ENCODE measurements at regions not wholly inside any gene's neighbourhood (a gene's known extent, or its start where the extent isn't known, plus 50 kb on each side); places are given as distances from the start of the nearest gene placed in this dataset.

DNA sequence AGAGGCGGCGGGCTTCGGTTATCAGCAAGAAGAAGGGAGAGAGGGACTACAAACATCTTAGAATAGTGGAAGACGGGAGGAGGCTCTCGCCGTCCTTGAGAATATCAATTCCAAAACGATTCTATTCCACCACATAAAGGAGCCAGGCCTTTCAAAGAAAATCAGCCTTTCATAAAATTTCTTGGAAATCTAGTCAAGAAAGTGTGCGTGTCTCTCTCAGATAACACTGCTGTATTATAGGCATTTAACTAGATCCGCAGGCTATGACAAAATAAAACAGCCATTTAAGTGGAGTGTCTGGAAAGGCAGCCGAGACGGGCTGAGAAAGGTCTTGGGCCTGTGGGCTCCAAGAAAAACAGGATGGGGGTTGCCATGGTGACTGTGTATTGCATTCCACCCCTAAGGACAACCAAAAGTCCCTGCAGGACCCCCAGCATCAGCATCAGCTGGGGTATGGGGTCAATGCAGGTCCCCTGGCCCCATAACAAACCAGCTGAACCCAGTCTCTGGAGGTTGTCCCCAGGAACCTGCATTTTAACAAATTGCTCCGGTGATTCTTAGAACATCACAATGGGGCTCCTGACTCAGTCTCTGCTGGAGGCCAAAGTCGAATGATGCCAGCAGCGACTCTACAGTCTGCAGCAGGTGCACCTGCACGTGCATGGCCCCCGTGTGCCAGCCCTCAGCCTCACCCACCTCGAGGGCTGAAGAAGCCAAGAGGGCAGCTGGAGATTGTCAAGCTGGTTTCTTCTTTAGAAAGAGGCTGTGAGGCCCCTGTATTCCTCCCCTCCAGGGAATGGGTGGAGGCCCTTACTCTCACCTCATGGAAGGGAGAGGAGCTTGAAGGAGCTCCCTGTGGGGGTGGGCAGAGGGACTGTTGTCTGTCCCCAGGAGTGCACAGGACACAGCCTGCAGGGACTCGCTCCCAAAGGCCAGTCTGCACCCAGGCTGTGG lies 287.4 kb downstream of the NPHP4 start:
- Histone ChIP-seq H3K4me3 (no peak overlapping the region), H3K27me3 (no peaks in the 10 kb centered on the region), H3K27ac (no peak overlapping the region), H3K9me3 (no peaks in the 10 kb centered on the region), H3K36me3 (ENCODE audit: low read depth, missing control alignments) (no peaks in the 10 kb centered on the region), H3K4me1 (peaks cover 8% of the 10 kb centered on the region)
- 39 to 60% methylated on average over 18 of the region's 18 CpGs for WGBS, 2 donors
- TF ChIP-seq, protein P1, sequence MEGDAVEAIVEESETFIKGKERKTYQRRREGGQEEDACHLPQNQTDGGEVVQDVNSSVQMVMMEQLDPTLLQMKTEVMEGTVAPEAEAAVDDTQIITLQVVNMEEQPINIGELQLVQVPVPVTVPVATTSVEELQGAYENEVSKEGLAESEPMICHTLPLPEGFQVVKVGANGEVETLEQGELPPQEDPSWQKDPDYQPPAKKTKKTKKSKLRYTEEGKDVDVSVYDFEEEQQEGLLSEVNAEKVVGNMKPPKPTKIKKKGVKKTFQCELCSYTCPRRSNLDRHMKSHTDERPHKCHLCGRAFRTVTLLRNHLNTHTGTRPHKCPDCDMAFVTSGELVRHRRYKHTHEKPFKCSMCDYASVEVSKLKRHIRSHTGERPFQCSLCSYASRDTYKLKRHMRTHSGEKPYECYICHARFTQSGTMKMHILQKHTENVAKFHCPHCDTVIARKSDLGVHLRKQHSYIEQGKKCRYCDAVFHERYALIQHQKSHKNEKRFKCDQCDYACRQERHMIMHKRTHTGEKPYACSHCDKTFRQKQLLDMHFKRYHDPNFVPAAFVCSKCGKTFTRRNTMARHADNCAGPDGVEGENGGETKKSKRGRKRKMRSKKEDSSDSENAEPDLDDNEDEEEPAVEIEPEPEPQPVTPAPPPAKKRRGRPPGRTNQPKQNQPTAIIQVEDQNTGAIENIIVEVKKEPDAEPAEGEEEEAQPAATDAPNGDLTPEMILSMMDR (IDR thresholded peaks at IDR 0.05), result no peak
- no peak for TF ChIP-seq POLR2A (IDR thresholded peaks at IDR 0.05)
- intact Hi-C loops (cut with DNase I; ENCODE audit: low total_unique reads), result no loop called here
- peak; percentile 38 for DNase-seq

DNA sequence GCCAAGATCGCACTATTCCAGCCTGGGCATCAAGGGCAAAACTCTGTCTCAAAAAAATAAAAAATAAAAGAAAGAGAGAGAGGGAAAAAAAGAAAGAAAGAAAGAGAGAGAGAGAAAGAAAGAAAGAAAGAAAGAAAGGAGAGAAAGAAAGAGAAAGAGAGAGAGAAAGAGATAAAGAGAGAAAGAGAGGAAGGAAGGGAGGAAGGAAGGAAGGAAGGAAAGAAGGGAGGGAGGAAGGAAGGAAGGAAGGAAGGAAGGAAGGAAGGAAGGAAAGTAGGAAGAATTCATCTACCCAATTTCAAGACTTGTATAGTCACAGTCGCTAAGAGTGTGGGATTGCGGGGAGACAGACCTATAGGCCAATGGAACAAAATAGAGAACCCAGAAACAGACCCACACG lies 290.6 kb downstream of the NPHP4 start:
- no peaks in the 10 kb centered on the region for H3K36me3 ChIP-seq (ENCODE audit: low read depth, missing control alignments)
- no peak overlapping the region for H3K27ac ChIP-seq
- no peaks in the 10 kb centered on the region for H3K9me3 ChIP-seq
- peaks cover 8% of the 10 kb centered on the region for H3K4me1 ChIP-seq
- no peaks in the 10 kb centered on the region for H3K27me3 ChIP-seq
- no peak for DNase-seq
- no peak for TF ChIP-seq POLR2A (IDR thresholded peaks at IDR 0.05)
- TF ChIP-seq, protein P1 (IDR thresholded peaks at IDR 0.05), result no peak
- intact Hi-C loops (cut with DNase I; ENCODE audit: low total_unique reads), result no loop called here
- 80 to 84% methylated on average over 4 of the region's 4 CpGs for WGBS, 2 donors
- H3K4me3 ChIP-seq, result no peak overlapping the region

DNA sequence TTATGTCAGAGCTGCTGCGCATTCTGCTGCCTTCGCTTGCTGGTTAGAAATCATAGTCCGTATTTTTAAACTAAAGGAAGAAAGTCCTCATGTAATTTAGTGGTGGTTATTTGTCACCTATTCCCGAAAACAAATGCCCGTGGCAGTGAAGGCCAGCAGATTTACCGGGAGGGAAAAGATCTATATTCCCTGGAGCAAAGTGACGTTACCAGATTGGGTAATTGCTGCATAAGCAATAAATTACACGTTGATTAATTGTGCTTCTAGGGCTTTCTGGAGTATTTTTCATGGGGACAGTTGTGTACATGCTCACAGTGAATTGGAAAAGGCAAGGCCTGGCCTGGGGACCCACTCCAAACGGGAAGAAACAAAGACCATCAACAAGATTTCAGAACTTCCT lies 298.7 kb downstream of the NPHP4 start:
- WGBS, 2 donors, result 80 to 83% methylated on average over 9 of the region's 9 CpGs
- no peaks in the 10 kb centered on the region for H3K4me1 ChIP-seq
- no peak for DNase-seq
- no peak overlapping the region for H3K27ac ChIP-seq
- H3K4me3 ChIP-seq, result no peak overlapping the region
- H3K9me3 ChIP-seq, result no peaks in the 10 kb centered on the region
- no peaks in the 10 kb centered on the region for H3K36me3 ChIP-seq (ENCODE audit: low read depth, missing control alignments)
- no peaks in the 10 kb centered on the region for H3K27me3 ChIP-seq
- TF ChIP-seq, protein P1 (IDR thresholded peaks at IDR 0.05), result no peak
- no peak for TF ChIP-seq POLR2A (IDR thresholded peaks at IDR 0.05)
- intact Hi-C loops (cut with DNase I; ENCODE audit: low total_unique reads), result no loop called here

DNA sequence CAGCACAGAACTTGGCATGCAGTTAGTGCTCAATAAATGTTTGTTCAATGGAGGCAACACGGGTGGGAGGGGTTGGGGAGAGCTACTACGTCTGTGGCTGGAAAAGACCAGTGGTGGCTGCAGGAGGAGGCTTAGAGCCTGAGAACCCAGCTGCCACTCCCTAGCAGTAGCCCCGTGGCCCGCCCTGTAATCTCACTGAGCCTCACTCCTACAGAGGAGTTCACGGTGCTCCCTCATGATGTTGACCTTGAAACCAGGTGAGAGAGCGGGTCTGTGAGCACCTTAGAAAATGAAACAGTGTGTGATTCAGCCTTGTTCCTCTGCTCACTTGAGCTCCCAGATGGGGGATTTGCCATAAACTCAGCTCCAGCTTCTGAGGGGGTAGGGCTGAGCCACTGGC lies 299.6 kb downstream of the NPHP4 start:
- no peaks in the 10 kb centered on the region for H3K4me1 ChIP-seq
- no peaks in the 10 kb centered on the region for H3K27me3 ChIP-seq
- 44 to 46% methylated on average over 2 to 6 of the region's 6 CpGs for WGBS, 2 donors
- no peak for DNase-seq
- H3K9me3 ChIP-seq, result no peaks in the 10 kb centered on the region
- H3K36me3 ChIP-seq (ENCODE audit: low read depth, missing control alignments), result no peaks in the 10 kb centered on the region
- intact Hi-C loops (cut with DNase I; ENCODE audit: low total_unique reads), result no loop called here
- no peak overlapping the region for H3K27ac ChIP-seq
- H3K4me3 ChIP-seq, result no peak overlapping the region
- no peak for TF ChIP-seq POLR2A (IDR thresholded peaks at IDR 0.05)

DNA sequence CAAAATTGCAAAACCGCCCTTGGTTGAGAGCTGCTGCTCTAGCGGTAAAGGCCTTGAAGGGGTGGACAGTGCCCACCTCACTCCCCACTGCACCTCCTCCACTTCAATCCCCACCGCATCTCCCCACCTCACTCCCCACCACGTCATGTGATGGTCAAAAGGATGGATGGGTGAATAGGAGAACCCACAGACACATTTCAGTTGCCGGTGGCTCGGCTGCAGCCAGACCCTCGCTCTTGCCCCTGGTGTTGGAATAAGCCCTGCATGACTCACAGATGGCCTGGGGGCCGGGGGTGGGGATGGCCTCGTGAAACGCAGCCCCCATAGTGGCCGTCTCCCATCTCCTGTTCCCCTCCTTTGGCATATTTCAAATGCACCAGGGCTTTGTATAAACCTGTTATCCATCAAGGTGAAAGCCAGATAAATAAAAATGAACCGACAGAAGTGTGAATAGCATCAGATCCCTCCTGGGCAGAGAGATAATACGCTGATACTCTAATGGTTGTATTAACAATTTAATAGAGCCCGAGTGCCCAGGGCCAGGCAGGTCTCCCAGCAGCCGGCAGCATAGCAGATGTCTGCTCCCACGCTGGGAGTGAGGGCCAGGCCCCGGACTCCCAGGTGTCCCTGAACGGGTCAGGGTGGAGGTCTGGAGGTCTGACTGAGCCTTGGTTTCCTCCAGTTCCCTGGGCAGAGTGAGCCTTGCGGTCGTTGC lies 300.3 kb downstream of the NPHP4 start:
- Histone ChIP-seq H3K4me1 (no peaks in the 10 kb centered on the region), H3K4me3 (no peak overlapping the region), H3K36me3 (ENCODE audit: low read depth, missing control alignments) (no peaks in the 10 kb centered on the region), H3K27ac (no peak overlapping the region), H3K27me3 (no peaks in the 10 kb centered on the region), H3K9me3 (no peaks in the 10 kb centered on the region)
- no peak for DNase-seq
- intact Hi-C loops (cut with DNase I; ENCODE audit: low total_unique reads), result no loop called here
- TF ChIP-seq, protein P1 (IDR thresholded peaks at IDR 0.05), result no peak
- TF ChIP-seq POLR2A (IDR thresholded peaks at IDR 0.05), result no peak
- 53 to 72% methylated on average over 15 to 20 of the region's 20 CpGs for WGBS, 2 donors
